Gastroesophageal sphincter (tissue), 4 donors: ENCODE measurements at regions not wholly inside any gene's neighbourhood (a gene's known extent, or its start where the extent isn't known, plus 50 kb on each side); places are given as distances from the start of the nearest gene placed in this dataset.

Source experiments
- ATAC-seq: fragments of 150-250 bp; one replicate; pipeline ENCODE4 v1.9.1; 2016; ENCODE audit warnings: mild to moderate bottlenecking, moderate library complexity
- H3K27ac ChIP-seq, 4 donors: fragments of 200-600 bp; sonication (generic) in 3 of 4; 1 replicate in 3 of 4; 2 replicates in 1 of 4; pipeline ENCODE4 v1.5.1; 2016 to 2019
- H3K27me3 ChIP-seq: fragments of 200-600 bp; sonication (generic); one replicate; pipeline ENCODE4 v1.5.1; 2019
- H3K36me3 ChIP-seq, 2 donors: fragments of 200-600 bp; sonication (generic); one replicate each; pipeline ENCODE4 v1.5.1; 2019; ENCODE audit warnings: control low read depth in 1 of 2
- H3K4me1 ChIP-seq, 3 donors: fragments of 200-600 bp; sonication (generic); 1 replicate in 2 of 3; 2 replicates in 1 of 3; pipeline ENCODE4 v1.5.1; 2016 to 2019; ENCODE audit warnings: control low read depth in 2 of 3
- H3K4me3 ChIP-seq, 2 donors: fragments of 200-600 bp; sonication (generic); one replicate each; pipeline ENCODE4 v1.5.1; 2019; ENCODE audit warnings: mild to moderate bottlenecking in 1 of 2, moderate library complexity in 1 of 2
- H3K9me3 ChIP-seq, 3 donors: fragments of 200-600 bp; sonication (generic); one replicate each; pipeline ENCODE4 v1.5.1; 2017 to 2019; ENCODE audit warnings: control low read depth in 2 of 3
- EP300 ChIP-seq: sonication (generic); formaldehyde crosslinking; IDR thresholded peaks from one replicate; pipeline ENCODE4 v1.6.1; 2017; ENCODE audit warnings: antibody characterized with exemption, mild to moderate bottlenecking
- POLR2A ChIP-seq, 2 donors: fragments of 450-650 bp; IDR thresholded peaks; one replicate each; pipeline ENCODE4 v1.6.1; 2017; ENCODE audit warnings: antibody characterized with exemption in 2 of 2, mild to moderate bottlenecking in 2 of 2, moderate library complexity in 1 of 2
- POLR2AphosphoS5 ChIP-seq: sonication (generic); formaldehyde crosslinking; IDR thresholded peaks from one replicate; pipeline ENCODE4 v1.6.1; 2017; ENCODE audit warnings: antibody characterized with exemption
- WGBS, 2 donors: methylation state at CpG; one replicate each; pipeline ENCODE4 v1.1.5; 2018; ENCODE audit warnings: low coverage in 1 of 2; 5-methylcytosine and 5-hydroxymethylcytosine counted together
- TF ChIP-seq, protein P1 (sequence below), 4 experiments: fragments of 200-600 bp in 2 of 4; fragments of 450-650 bp in 2 of 4; sonication (generic) in 1 of 4; IDR thresholded peaks; one replicate each; pipeline ENCODE4 v1.5.1; 2017 to 2019; ENCODE audit warnings: antibody characterized with exemption in 4 of 4, mild to moderate bottlenecking in 2 of 4, moderate library complexity in 2 of 4

- Histone ChIP-seq H3K4me1 (peaks cover 0 to 14% (median 4%) of the 10 kb centered on the region in 3 donors), H3K27ac (no peak overlapping the region), H3K36me3 (no peaks in the 10 kb centered on the region), H3K4me3 (no peak overlapping the region), H3K27me3 (no peaks in the 10 kb centered on the region), H3K9me3 (no peaks in the 10 kb centered on the region)
- TF ChIP-seq, protein P1, sequence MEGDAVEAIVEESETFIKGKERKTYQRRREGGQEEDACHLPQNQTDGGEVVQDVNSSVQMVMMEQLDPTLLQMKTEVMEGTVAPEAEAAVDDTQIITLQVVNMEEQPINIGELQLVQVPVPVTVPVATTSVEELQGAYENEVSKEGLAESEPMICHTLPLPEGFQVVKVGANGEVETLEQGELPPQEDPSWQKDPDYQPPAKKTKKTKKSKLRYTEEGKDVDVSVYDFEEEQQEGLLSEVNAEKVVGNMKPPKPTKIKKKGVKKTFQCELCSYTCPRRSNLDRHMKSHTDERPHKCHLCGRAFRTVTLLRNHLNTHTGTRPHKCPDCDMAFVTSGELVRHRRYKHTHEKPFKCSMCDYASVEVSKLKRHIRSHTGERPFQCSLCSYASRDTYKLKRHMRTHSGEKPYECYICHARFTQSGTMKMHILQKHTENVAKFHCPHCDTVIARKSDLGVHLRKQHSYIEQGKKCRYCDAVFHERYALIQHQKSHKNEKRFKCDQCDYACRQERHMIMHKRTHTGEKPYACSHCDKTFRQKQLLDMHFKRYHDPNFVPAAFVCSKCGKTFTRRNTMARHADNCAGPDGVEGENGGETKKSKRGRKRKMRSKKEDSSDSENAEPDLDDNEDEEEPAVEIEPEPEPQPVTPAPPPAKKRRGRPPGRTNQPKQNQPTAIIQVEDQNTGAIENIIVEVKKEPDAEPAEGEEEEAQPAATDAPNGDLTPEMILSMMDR (IDR thresholded peaks at IDR 0.05): no peak
- TF ChIP-seq POLR2A (IDR thresholded peaks at IDR 0.05) (no peak), EP300 (no peak)
- WGBS, 2 donors: 100% methylated on average over 4 of the region's 48 CpGs; no CpG with 5 or more reads in 1 of the 2 donors
- no peak for ATAC-seq
Measured at GRCh38 chr5:124892185-124892848, 145.9 kb upstream of the ZNF608 start.

- no peak for ATAC-seq
- Histone ChIP-seq H3K4me1 (peaks cover 0 to 3% (median 0%) of the 10 kb centered on the region in 3 donors), H3K9me3 (no peaks in the 10 kb centered on the region), H3K27me3 (no peaks in the 10 kb centered on the region), H3K4me3 (no peak overlapping the region), H3K27ac (no peak overlapping the region), H3K36me3 (no peaks in the 10 kb centered on the region)
- TF ChIP-seq, protein P1 (IDR thresholded peaks at IDR 0.05): no peak
- TF ChIP-seq POLR2AphosphoS5 (no peak), POLR2A (IDR thresholded peaks at IDR 0.05) (no peak), EP300 (no peak)
- WGBS, 2 donors: 73 to 97% methylated on average over 3 to 4 of the region's 4 CpGs
Measured at GRCh38 chr5:124894541-124894940, 148.1 kb upstream of the ZNF608 start.

DNA sequence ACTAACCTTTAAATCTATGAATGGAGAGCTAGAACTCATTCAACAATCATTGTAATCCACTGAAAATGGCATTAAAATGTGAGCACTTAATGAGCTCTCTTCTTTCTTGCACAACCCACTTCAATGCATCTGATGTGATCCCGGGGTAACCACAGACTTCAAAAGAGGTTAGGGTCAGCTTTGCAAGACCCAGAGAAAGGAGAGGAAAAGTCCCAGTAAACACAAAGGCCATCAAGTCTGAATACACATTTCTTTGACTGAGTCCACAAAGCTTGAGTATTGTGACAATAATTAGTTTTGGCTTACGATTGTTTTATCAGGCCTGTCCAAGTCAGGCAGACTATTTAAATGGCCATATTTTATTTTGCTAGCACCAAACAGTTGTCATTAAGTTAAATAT lies 148.8 kb upstream of the ZNF608 start:
- Histone ChIP-seq H3K9me3 (no peaks in the 10 kb centered on the region), H3K4me3 (no peak overlapping the region), H3K4me1 (no peaks in the 10 kb centered on the region), H3K36me3 (no peaks in the 10 kb centered on the region), H3K27me3 (no peaks in the 10 kb centered on the region), H3K27ac (no peak overlapping the region)
- no peak for ATAC-seq
- 42 to 77% methylated on average over 2 of the region's 2 CpGs for whole genome bisulfite sequencing, 2 donors
- TF ChIP-seq EP300 (no peak), POLR2A (IDR thresholded peaks at IDR 0.05) (no peak), POLR2AphosphoS5 (no peak)
- TF ChIP-seq, protein P1 (IDR thresholded peaks at IDR 0.05): no peak

DNA sequence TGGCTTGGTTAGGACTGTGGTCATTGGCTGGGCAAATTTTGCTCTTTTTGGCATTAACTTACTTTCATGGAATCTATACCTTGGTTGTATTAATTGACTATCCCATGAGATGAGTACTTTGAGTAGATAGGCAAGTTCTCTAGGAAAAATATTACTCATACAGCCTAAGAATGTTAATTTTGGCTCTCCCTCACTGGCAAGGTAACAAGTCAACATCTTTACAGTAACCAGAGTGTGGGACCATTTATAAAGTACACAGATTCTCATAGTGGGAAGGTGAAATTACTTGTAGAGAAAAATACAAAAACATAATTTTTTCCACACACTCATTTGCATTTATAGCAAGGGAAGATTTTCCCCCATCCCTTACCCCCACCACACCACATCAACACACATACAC lies 154.6 kb upstream of the ZNF608 start:
- no peak for ATAC-seq
- H3K27me3 ChIP-seq: no peaks in the 10 kb centered on the region
- H3K4me1 ChIP-seq: peaks cover 7 to 23% (median 8%) of the 10 kb centered on the region in 3 donors
- H3K36me3 ChIP-seq: no peaks in the 10 kb centered on the region
- H3K27ac ChIP-seq: no peak overlapping the region
- H3K4me3 ChIP-seq: no peak overlapping the region
- no peaks in the 10 kb centered on the region for H3K9me3 ChIP-seq
- TF ChIP-seq, protein P1 (IDR thresholded peaks at IDR 0.05): no peak

DNA sequence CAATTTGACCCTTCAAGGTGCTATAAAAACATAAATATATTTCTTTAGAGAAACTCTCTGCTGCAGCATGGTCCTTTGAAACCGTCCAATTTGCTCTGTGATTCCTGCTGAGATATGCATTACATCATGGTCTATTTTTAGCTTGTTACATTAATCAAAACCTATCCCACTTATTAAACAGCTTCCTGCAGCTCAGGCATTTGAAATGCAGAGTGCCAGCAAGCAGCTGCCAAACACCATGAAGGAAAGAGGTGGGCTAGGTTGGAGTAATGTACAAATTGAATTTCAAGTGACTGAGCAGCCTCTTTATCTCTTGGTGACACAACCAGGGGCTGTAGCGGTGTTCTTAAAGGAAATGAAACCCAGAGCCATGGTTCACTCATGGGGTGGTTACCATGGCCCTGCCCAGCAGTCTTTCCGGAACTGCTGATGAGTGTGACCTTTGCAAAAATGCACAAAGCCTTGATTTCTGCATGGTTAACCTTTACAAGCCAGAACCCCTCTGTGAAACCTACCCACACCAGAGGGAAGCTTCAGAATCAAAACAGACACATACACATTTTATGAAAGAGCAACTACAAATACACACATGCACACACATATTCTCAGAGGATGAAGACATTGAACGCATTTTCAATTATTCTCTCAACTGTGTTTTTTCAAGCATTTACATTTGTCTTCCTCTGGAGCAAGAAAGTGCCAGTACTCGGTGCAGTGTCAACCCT lies 155.8 kb upstream of the ZNF608 start:
- H3K4me1 ChIP-seq: peaks cover 10 to 35% (median 20%) of the 10 kb centered on the region in 3 donors
- ATAC-seq: no peak
- whole genome bisulfite sequencing, 2 donors: 34 to 39% methylated on average over 4 to 5 of the region's 5 CpGs
- TF ChIP-seq POLR2AphosphoS5: no peak
- no peak for TF ChIP-seq EP300
- TF ChIP-seq, protein P1 (IDR thresholded peaks at IDR 0.05): no peak
- TF ChIP-seq POLR2A (IDR thresholded peaks at IDR 0.05): no peak
- no peaks in the 10 kb centered on the region for H3K9me3 ChIP-seq
- no peak overlapping the region for H3K4me3 ChIP-seq
- no peak overlapping the region for H3K27ac ChIP-seq
- no peaks in the 10 kb centered on the region for H3K36me3 ChIP-seq
- no peaks in the 10 kb centered on the region for H3K27me3 ChIP-seq
